ENCODE measurements at regions not wholly inside any gene's neighbourhood (a gene's known extent, or its start where the extent isn't known, plus 50 kb on each side); places are given as distances from the start of the nearest gene placed in this dataset.
A peak's percentile ranks its signal among the peaks of the same experiment; 100 is the strongest.

DNA sequence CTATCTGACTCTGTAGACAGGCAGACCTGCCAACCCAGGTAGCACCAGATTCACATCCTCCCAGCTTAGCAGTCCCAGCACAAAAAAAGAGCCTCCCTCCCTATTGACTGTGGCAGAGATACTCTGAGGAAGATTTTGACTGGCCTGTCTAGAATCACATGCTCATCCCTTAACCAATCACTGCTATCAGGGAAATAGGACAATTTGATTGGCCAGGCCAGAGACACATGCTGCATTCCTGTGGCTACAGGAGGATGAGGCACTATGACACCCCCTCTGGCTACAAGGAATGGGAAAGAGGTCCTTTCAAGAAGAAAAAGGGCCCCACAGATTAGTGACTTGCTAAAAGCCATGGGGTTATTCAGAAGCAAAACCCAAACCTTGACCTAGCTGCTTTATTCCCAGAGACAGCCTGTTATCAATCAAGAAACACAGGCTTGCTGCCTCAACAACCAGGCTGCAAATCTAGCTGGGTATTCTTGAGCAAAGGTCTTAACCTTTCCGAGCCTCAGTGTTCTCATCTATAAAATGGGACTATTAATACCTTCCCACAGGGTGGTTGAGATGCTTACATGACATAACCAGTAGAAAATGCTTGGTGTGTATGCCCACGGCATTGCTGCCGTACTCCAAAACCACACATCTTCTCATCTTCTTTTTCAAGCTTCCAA, 147.6 kb downstream of the BCOR start:
- no CpG with 5 or more reads among the region's 3 CpGs for WGBS, 2 experiments (ENCODE audit: extremely low coverage in 2 of 2, insufficient read length in 1 of 2)
- H3K4me3 ChIP-seq (ENCODE audit: insufficient read depth, low read depth, low read length), result no peak overlapping the region
- no peak overlapping the region for H4K5ac ChIP-seq (ENCODE audit: low read depth, low read length)
- no peak overlapping the region for H4K91ac ChIP-seq (ENCODE audit: insufficient read depth, low read depth, low read length)
- H3K4ac ChIP-seq (ENCODE audit: low read depth, low read length), result no peak overlapping the region
- no peak overlapping the region for H2BK20ac ChIP-seq (ENCODE audit: low read depth, low read length)
- H3K9me3 ChIP-seq (ENCODE audit: control insufficient read depth, insufficient read depth, low read length), result 0 out of 2 replicates have a peak, but pooled peaks cover 3% of the 10 kb centered on the region
- H4K20me1 ChIP-seq (ENCODE audit: insufficient read depth, low read length), result peaks cover 8% of the 10 kb centered on the region; the same call in 1 of the 2 replicates
- no peak overlapping the region for H3K27ac ChIP-seq (ENCODE audit: insufficient read depth, low read length)
- ATAC-seq (ENCODE audit: low read depth), result no peak
- no peak overlapping the region for H4K8ac ChIP-seq (ENCODE audit: low read depth in 2 of 2, low read length in 2 of 2)
- H3K27me3 ChIP-seq (ENCODE audit: control insufficient read depth, insufficient read depth, low read length), result peaks cover 32% of the 10 kb centered on the region
- H3K36me3 ChIP-seq (ENCODE audit: control insufficient read depth, insufficient read depth, low read length), result no peaks in the 10 kb centered on the region
- H3K23ac ChIP-seq (ENCODE audit: low read depth, low read length), result no peak overlapping the region
- H3K79me1 ChIP-seq (ENCODE audit: low read depth in 1 of 2, low read length in 2 of 2), result no peaks in the 10 kb centered on the region
- in situ Hi-C loops (cut with MboI; ENCODE audit: low sequenced_read_pairs), result no loop called here
- H2BK5ac ChIP-seq (ENCODE audit: low read depth, low read length, poor library complexity, severe bottlenecking), result no peak overlapping the region
- CTCF ChIA-PET, result interaction anchor here (0.7 kb wide), 1 partner anchor 16 kb away, joined by 3 read pairs; no protein-coding TSS in a partner anchor
- no peak overlapping the region for H3K18ac ChIP-seq (ENCODE audit: low read depth, low read length)
- H2BK15ac ChIP-seq (ENCODE audit: low read depth, low read length), result no peak overlapping the region
- no TSS peak for BruUV-seq (replicated peaks)
- H3K9me1 ChIP-seq (ENCODE audit: insufficient read depth, low read length), result peaks cover 7% of the 10 kb centered on the region; the same call in 1 of the 2 replicates
- peak; percentile 33 for DNase-seq
- no peak overlapping the region for H3K9ac ChIP-seq (ENCODE audit: low read depth, low read length)
- TF ChIP-seq CHD1 (IDR thresholded peaks at IDR 0.05; ENCODE audit: low read depth, low read length) (no peak), SMC3 (IDR thresholded peaks at IDR 0.05; ENCODE audit: low read depth, low read length) (no peak), MAFK (IDR thresholded peaks at IDR 0.05; ENCODE audit: low read depth, low read length) (no peak), BHLHE40 (IDR thresholded peaks at IDR 0.05; ENCODE audit: low read depth, low read length) (no peak), FOS (IDR thresholded peaks at IDR 0.05; ENCODE audit: low read depth, low read length) (no peak), MAZ (IDR thresholded peaks at IDR 0.05; ENCODE audit: borderline replicate concordance, low read depth, low read length) (no peak), NFE2L2 (IDR thresholded peaks at IDR 0.05; ENCODE audit: low read depth, low read length) (no peak)
- TF ChIP-seq, protein P1, sequence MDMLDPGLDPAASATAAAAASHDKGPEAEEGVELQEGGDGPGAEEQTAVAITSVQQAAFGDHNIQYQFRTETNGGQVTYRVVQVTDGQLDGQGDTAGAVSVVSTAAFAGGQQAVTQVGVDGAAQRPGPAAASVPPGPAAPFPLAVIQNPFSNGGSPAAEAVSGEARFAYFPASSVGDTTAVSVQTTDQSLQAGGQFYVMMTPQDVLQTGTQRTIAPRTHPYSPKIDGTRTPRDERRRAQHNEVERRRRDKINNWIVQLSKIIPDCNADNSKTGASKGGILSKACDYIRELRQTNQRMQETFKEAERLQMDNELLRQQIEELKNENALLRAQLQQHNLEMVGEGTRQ (IDR thresholded peaks at IDR 0.05; ENCODE audit: low read depth, low read length), result peak; percentile 77
- TF ChIP-seq, protein P2, sequence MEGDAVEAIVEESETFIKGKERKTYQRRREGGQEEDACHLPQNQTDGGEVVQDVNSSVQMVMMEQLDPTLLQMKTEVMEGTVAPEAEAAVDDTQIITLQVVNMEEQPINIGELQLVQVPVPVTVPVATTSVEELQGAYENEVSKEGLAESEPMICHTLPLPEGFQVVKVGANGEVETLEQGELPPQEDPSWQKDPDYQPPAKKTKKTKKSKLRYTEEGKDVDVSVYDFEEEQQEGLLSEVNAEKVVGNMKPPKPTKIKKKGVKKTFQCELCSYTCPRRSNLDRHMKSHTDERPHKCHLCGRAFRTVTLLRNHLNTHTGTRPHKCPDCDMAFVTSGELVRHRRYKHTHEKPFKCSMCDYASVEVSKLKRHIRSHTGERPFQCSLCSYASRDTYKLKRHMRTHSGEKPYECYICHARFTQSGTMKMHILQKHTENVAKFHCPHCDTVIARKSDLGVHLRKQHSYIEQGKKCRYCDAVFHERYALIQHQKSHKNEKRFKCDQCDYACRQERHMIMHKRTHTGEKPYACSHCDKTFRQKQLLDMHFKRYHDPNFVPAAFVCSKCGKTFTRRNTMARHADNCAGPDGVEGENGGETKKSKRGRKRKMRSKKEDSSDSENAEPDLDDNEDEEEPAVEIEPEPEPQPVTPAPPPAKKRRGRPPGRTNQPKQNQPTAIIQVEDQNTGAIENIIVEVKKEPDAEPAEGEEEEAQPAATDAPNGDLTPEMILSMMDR (conservative IDR thresholded peaks at IDR 0.05; ENCODE audit: low read depth, low read length), result no peak
- no peak overlapping the region for H3K56ac ChIP-seq (ENCODE audit: extremely low read depth, insufficient read depth, low read length)
- no peak overlapping the region for H3K14ac ChIP-seq (replicated peaks; ENCODE audit: low read depth, low read length)
- H2AK5ac ChIP-seq (ENCODE audit: low read depth, low read length), result no peak overlapping the region
- POLR2A ChIA-PET (ENCODE audit: unreplicated experiment), result interaction anchor here (0.6 kb wide), 1 partner anchor 16 kb away, joined by 6 read pairs; no protein-coding TSS in a partner anchor
- H2BK120ac ChIP-seq (ENCODE audit: low read depth, low read length), result no peak overlapping the region
- 0 out of 2 replicates have a peak, but pooled peaks cover 4% of the 10 kb centered on the region for H3K4me1 ChIP-seq (ENCODE audit: control insufficient read depth, insufficient read depth, low read length)
- no peak overlapping the region for H2AK9ac ChIP-seq (replicated peaks; ENCODE audit: low read depth, low read length, poor library complexity)
- H2AFZ ChIP-seq (replicated peaks; ENCODE audit: low read length, poor library complexity), result no peak overlapping the region
- dilution Hi-C loops (cut with HindIII; ENCODE audit: low sequenced_read_pairs, unreplicated experiment), result no loop called here
- intact Hi-C loops (cut with micrococcal nuclease), result no loop called here
- H3K4me2 ChIP-seq (ENCODE audit: low read depth, low read length), result no peak overlapping the region

All from IMR-90 (cell line).